ENCODE measurements at regions not wholly inside any gene's neighbourhood (a gene's known extent, or its start where the extent isn't known, plus 50 kb on each side); places are given as distances from the start of the nearest gene placed in this dataset.
"Not testable (repeated sequence)": the region's sequence is repeated elsewhere in the genome, so short reads cannot be mapped to it uniquely, and the experiment has no call there.

DNA sequence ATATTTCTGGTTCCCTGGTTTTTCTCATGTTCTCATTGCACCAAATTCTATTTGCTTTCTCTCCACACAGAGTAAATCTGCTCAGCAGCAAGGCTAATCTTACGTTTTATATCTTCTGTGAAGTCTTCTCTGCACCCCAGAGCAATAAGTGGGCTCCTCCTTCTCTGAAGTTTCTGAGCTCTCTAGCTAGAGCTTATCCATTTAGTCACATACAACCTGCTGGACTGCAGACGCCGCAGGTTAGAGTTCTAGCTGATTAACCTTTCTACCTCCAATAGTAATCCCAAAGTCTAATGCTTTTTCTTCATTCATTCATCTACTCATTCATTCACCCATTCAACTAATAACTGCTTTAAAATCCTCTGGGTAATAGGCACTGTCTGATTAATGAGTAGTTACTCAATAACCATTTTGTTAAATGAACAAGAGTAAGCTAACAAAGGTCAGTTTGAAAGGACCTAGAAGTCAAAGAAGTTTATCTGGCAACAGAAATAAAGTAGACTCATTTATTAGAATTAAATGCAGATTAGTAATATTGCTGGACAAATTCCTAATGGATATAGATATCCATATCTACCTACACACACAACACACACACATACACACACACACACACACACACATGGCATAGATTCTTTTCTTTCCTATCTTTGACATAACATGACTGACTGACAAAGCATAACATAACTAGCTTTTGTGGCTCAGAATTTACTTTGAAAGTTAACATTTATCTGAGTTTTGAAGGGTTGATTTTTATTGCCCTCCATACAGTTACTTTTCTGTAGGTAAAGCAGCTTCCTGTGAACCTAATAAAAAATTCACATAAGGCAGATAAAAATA, 984.6 kb upstream of the SEMA6A start:
- CTCF ChIA-PET: interaction anchor here (0.9 to 1.3 kb wide), 5 partner anchors 8 to 13 kb away, joined by 3 to 5 read pairs (median 3); no protein-coding TSS in a partner anchor
- TF ChIP-seq CTCF (IDR thresholded peaks at IDR 0.05; ENCODE audit: control extremely low read depth, extremely low read depth, low read depth, missing control alignments): no peak
- no peak for DNase-seq (ENCODE audit: extremely low spot score)
- POLR2A ChIA-PET: no interaction called here

DNA sequence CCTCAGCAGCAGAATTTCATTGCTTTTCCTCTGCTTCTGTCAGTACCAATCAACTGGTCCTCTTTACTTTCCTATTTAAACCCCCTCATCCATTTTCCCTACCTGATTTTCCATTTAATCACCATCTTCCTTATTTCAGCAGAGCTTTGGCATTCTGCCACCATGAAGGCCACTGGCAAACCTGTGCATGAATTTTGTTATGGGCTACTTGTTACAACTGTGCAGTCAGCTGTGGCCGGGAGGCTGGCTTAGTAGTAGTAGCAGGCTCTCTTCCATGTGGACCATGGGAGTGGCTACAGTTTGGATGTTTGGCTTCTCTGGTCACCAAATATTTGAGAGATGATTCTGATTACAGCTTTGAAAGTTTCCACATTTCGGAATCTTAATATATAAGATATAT, 976.6 kb upstream of the SEMA6A start:
- DNase-seq (ENCODE audit: extremely low spot score): no peak
- ChIA-PET POLR2A (no interaction called here), CTCF (interaction anchor here (0.9 kb wide), 1 partner anchor 9 kb away, joined by 3 read pairs; no protein-coding TSS in a partner anchor)
- no peak for TF ChIP-seq CTCF (IDR thresholded peaks at IDR 0.05; ENCODE audit: control extremely low read depth, extremely low read depth, low read depth, missing control alignments)

- CTCF ChIA-PET: interaction anchor here (1.0 to 1.3 kb wide), 2 partner anchors 12 to 20 kb away, joined by 3 to 5 read pairs; no protein-coding TSS in a partner anchor
- DNase-seq (ENCODE audit: extremely low spot score): no peak
- TF ChIP-seq CTCF (IDR thresholded peaks at IDR 0.05; ENCODE audit: control extremely low read depth, extremely low read depth, low read depth, missing control alignments): no peak
- POLR2A ChIA-PET: no interaction called here
These were observed 972.6 kb upstream of the SEMA6A start for GRCh38 chr5:117547192-117547591.

DNA sequence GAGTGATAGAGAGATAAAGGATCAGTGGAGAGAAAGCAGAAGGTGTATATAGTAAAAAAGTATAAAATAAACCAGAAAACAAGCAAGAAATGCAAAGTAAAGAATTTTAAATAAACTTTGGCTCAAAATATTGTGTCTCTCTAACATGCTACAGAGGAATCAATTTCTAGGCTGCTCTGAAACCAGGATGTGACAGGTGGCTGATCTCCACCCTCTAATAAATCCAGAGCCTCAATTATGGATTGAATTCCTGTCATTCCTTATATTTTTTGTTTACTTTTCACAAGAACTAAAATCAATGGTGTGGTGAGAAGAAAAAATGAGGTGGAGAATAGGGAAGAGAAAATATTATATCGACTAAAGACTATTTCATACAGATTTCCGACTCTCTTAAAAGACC, 965.1 kb upstream of the SEMA6A start:
- no peak for TF ChIP-seq CTCF (IDR thresholded peaks at IDR 0.05; ENCODE audit: control extremely low read depth, extremely low read depth, low read depth, missing control alignments)
- DNase-seq (ENCODE audit: extremely low spot score): no peak
- ChIA-PET CTCF (no interaction called here), POLR2A (no interaction called here)

- ChIA-PET POLR2A (no interaction called here), CTCF (no interaction called here)
- TF ChIP-seq CTCF (IDR thresholded peaks at IDR 0.05; ENCODE audit: control extremely low read depth, extremely low read depth, low read depth, missing control alignments): no peak
- no peak for DNase-seq (ENCODE audit: extremely low spot score)
These were observed 959.2 kb upstream of the SEMA6A start for GRCh38 chr5:117533792-117534191.

- CTCF ChIA-PET; POLR2A ChIA-PET; DNase-seq (ENCODE audit: extremely low spot score): not testable (repeated sequence)
These were observed 958.5 kb upstream of the SEMA6A start for GRCh38 chr5:117533051-117533670.

DNA sequence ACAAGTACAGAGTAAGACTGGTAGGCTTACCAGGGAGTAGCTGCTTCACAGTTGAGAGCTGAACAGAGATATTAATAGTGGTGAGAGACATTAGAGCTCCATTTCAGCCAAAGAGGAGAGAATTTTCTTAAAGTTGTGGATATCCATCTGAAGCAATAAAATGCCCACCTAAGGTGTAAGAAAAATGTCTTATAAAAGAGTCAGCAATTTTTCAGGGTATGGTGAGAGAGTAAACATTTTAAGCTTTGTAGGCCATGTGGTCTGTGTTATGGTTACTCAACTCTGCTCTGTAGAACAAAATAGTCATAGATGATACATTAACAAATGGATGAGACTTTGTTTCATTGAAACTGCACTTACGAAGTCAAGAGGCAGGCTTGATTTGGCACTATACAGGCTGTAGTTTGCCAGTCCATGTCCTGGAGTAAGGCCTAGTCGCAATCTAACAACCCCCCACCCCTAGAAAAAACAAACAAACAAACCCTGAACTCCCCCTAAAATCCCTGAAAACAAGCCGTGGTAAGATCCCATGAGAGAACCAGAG, 945.4 kb upstream of the SEMA6A start:
- ChIA-PET CTCF (interaction anchor here (1.6 kb wide), 1 partner anchor 14 kb away, joined by 4 read pairs; no protein-coding TSS in a partner anchor), POLR2A (no interaction called here)
- DNase-seq (ENCODE audit: extremely low spot score): no peak
- no peak for TF ChIP-seq CTCF (IDR thresholded peaks at IDR 0.05; ENCODE audit: control extremely low read depth, extremely low read depth, low read depth, missing control alignments)
